HepG2 (cell line): ENCODE measurements at regions not wholly inside any gene's neighbourhood (a gene's known extent, or its start where the extent isn't known, plus 50 kb on each side); places are given as distances from the start of the nearest gene placed in this dataset.

ENCODE experiments used
- ATAC-seq: fragments of 200-7000 bp; cut with Tn5 transposase; 3 replicates; pipeline ENCODE4 v1.9.1; 2020; ENCODE audit warnings: mild to moderate bottlenecking, moderate library complexity
- BruUV-seq: library from RNA; stranded (reverse); fragments of 400-500 nt; replicated peaks from 2 replicates; lab custom pipeline; 2021; lab: Mats Ljungman, UMichigan
- CTCF ChIA-PET: fragments of 300-600 bp; formaldehyde crosslinking; extraction: SDS; loops from one replicate; lab custom pipeline; 2021; ENCODE audit warnings: low total read pairs, inconsistent platforms, low intra/inter-chr PET ratio; lab: Yijun Ruan, JAX
- POLR2A ChIA-PET: fragments of 350-600 bp; sonication (Branson Sonifier 250); formaldehyde crosslinking; loops from one replicate; lab custom pipeline; 2020; ENCODE audit warnings: antibody characterized with exemption, inconsistent platforms; lab: Yijun Ruan, JAX
- DNase-seq: peaks from one replicate; pipeline ENCODE4 v3.0.0-alpha.2; 2015; ENCODE audit warnings: low spot score
- FAIRE-seq: peaks from 3 replicates; lab custom pipeline; 2011; peaks lifted over from hg19 to GRCh38; lab: Jason Lieb, UNC
- H2AFZ ChIP-seq: one replicate; pipeline ENCODE4 v1.6.1; 2011; ENCODE audit warnings: low read length, inconsistent platforms
- H3K27ac ChIP-seq: fragments of 300-600 bp; 3 replicates; pipeline ENCODE4 v1.8.0; 2011; ENCODE audit warnings: mixed run types, mild to moderate bottlenecking, mixed read lengths, low read length, inconsistent platforms; ENCODE audit not compliant: insufficient read depth; ENCODE audit errors: extremely low read length
- H3K27me3 ChIP-seq, 2 experiments: fragments of 200-600 bp in 1 of 2; 2 replicates in 1 of 2; 3 replicates in 1 of 2; pipeline versions ENCODE4 v1.6.0 to v1.8.0; 2011; ENCODE audit warnings: low read length in 2 of 2, mild to moderate bottlenecking in 2 of 2, moderate library complexity in 2 of 2, inconsistent platforms in 1 of 2; ENCODE audit not compliant: insufficient read depth in 2 of 2, control insufficient read depth in 1 of 2
- H3K36me3 ChIP-seq, 2 experiments: fragments of 200-600 bp in 1 of 2; replicated peaks in 1 of 2; 2 replicates in 1 of 2; 3 replicates in 1 of 2; pipeline versions ENCODE4 v1.5.1 to v1.8.0; 2011; ENCODE audit warnings: low read length in 2 of 2, inconsistent platforms in 1 of 2; ENCODE audit not compliant: insufficient read depth in 2 of 2, control insufficient read depth in 1 of 2
- H3K4me1 ChIP-seq: 2 replicates; pipeline ENCODE4 v1.5.1; 2012; ENCODE audit warnings: low read length, inconsistent platforms; ENCODE audit not compliant: insufficient read depth
- H3K4me2 ChIP-seq: 2 replicates; pipeline ENCODE4 v1.6.0; 2011; ENCODE audit warnings: low read depth, low read length, inconsistent platforms
- H3K4me3 ChIP-seq, 3 experiments: fragments of 200-600 bp in 1 of 3; sonication (generic), shearing (Covaris generic) in 1 of 3; replicated peaks in 1 of 3; 2 replicates each; pipeline ENCODE4 v1.5.1; 2011 to 2016; ENCODE audit warnings: low read length in 3 of 3, inconsistent platforms in 2 of 3, low read depth in 2 of 3, mild to moderate bottlenecking in 2 of 3, control low read depth in 1 of 3, mixed read lengths in 1 of 3; ENCODE audit not compliant: insufficient read depth in 1 of 3
- H3K79me2 ChIP-seq: one replicate; pipeline ENCODE4 v1.6.1; 2011; ENCODE audit warnings: low read length, inconsistent platforms; ENCODE audit not compliant: insufficient read depth
- H3K9ac ChIP-seq: 2 replicates; pipeline ENCODE4 v1.6.0; 2011; ENCODE audit warnings: mild to moderate bottlenecking, low read depth, low read length, inconsistent platforms; ENCODE audit not compliant: insufficient read depth
- H3K9me3 ChIP-seq: 2 replicates; pipeline ENCODE4 v1.5.1; 2012; ENCODE audit warnings: mild to moderate bottlenecking, low read length
- H4K20me1 ChIP-seq: 2 replicates; pipeline ENCODE4 v1.6.0; 2011; ENCODE audit warnings: inconsistent platforms, mild to moderate bottlenecking, low read length, moderate library complexity; ENCODE audit not compliant: insufficient read depth
- AHDC1 ChIP-seq: sonication (generic); formaldehyde crosslinking; IDR thresholded peaks from 2 replicates; pipeline ENCODE4 v1.5.1; 2020; ENCODE audit warnings: mild to moderate bottlenecking, missing genetic modification reagents, borderline replicate concordance
- BORCS8-MEF2B ChIP-seq: sonication (generic); formaldehyde crosslinking; IDR thresholded peaks from 2 replicates; pipeline ENCODE4 v1.8.0; 2022; ENCODE audit warnings: mild to moderate bottlenecking, missing genetic modification reagents
- KDM6A ChIP-seq: IDR thresholded peaks from 2 replicates; pipeline ENCODE4 v1.6.1; 2016; ENCODE audit warnings: low read depth
- PLRG1 ChIP-seq: fragments of 450-650 bp; conservative IDR thresholded peaks from 2 replicates; pipeline ENCODE4 v1.6.1; 2016
- POGZ ChIP-seq: sonication (generic); formaldehyde crosslinking; IDR thresholded peaks from 2 replicates; pipeline ENCODE4 v1.4.0; 2020; ENCODE audit warnings: mild to moderate bottlenecking, missing genetic modification reagents
- ZKSCAN1 ChIP-seq: fragments of 150-350 bp; IDR thresholded peaks from 2 replicates; pipeline ENCODE4 v1.6.1; 2014; ENCODE audit warnings: low read length
- ZNF292 ChIP-seq: sonication (generic); formaldehyde crosslinking; IDR thresholded peaks from 2 replicates; pipeline ENCODE4 v1.8.1; 2022; ENCODE audit warnings: mild to moderate bottlenecking, low read depth, missing genetic modification reagents, borderline replicate concordance
- ZNF343 ChIP-seq: sonication (generic); formaldehyde crosslinking; IDR thresholded peaks from 2 replicates; pipeline ENCODE4 v1.4.0; 2020; ENCODE audit warnings: mild to moderate bottlenecking, missing genetic modification reagents
- ZNF558 ChIP-seq: sonication (generic); formaldehyde crosslinking; IDR thresholded peaks from 2 replicates; pipeline ENCODE4 v1.9.0; 2022; ENCODE audit warnings: mild to moderate bottlenecking, missing genetic modification reagents, borderline replicate concordance
- ZNF713 ChIP-seq: sonication (generic); formaldehyde crosslinking; IDR thresholded peaks from 2 replicates; pipeline ENCODE4 v1.4.0; 2020; ENCODE audit warnings: mild to moderate bottlenecking, missing genetic modification reagents
- WGBS: methylation state at CpG from one replicate; pipeline ENCODE4 v1.1.6; 2017; ENCODE audit warnings: low lambda C conversion rate; 5-methylcytosine and 5-hydroxymethylcytosine counted together
- in situ Hi-C: cut with HindIII; loops from 2 replicates; pipeline ENCODE4 v1.10.0; 2017; ENCODE audit warnings: low pct_unique_long_range_greater_than_20kb; ENCODE audit not compliant: extremely low pct_ligation_motif_present
- intact Hi-C: fragments of 100-400 bp; cut with micrococcal nuclease; formaldehyde crosslinking; loops from one replicate; pipeline ENCODE4 v1.10.0; 2022; ENCODE audit not compliant: unreplicated experiment
- TF ChIP-seq, protein P1 (sequence below): IDR thresholded peaks from 2 replicates; pipeline ENCODE4 v1.6.1; 2012; ENCODE audit warnings: low read length, improper control_type of control experiment
- TF ChIP-seq, protein P2 (sequence below): sonication (generic); formaldehyde crosslinking; IDR thresholded peaks from 2 replicates; pipeline ENCODE4 v1.4.0; 2020; ENCODE audit warnings: mild to moderate bottlenecking, missing genetic modification reagents

DNA sequence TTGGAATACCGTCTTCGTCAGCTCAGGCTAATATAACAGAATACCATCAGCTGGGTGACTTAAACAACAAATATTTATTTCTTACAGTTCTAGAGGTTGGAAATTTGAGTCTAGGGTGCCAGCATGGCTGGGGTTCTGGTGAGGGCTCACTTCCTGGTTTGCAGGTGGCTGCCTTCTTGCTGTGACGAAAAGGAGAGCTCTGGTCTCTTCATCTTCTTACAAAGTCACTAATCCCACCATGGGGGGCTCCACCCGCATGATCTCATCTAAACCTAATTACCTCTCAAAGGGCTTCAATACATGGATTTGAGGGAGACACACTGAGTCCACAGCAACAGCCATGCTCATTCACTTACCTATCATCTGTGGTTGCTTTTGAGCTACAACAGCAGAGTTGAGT is 78.3 kb downstream of the PSMG1 start (continued):
- TF ChIP-seq ZNF292 (CRISPR knock-in tag) = no peak

GRCh38 chr21:39103689-39104088 is 79.6 kb downstream of the PSMG1 start:
- Histone ChIP-seq H3K79me2 (no peaks in the 10 kb centered on the region), H3K4me1 (peaks cover 63% of the 10 kb centered on the region), H3K27me3 (no peaks in the 10 kb centered on the region), H3K4me3 (no peak overlapping the region), H3K9ac (no peak overlapping the region), H3K36me3 (no peaks in the 10 kb centered on the region), H3K27ac (no peak overlapping the region), H3K4me2 (no peak overlapping the region), H3K9me3 (peaks cover 4% of the 10 kb centered on the region; the same call in 1 of the 2 replicates), H4K20me1 (no peaks in the 10 kb centered on the region), H2AFZ (no peak overlapping the region)
- DNase-seq (no peak), FAIRE-seq (no peak), ATAC-seq (no peak)
- in situ Hi-C loops = no loop called here
- BruUV-seq = no TSS peak
- CTCF ChIA-PET = no interaction called here
- intact Hi-C loops = no loop called here
- WGBS = 84% methylated on average over 4 of the region's 4 CpGs
- POLR2A ChIA-PET = no interaction called here
- TF ChIP-seq ZNF713 (CRISPR knock-in tag) (no peak), ZNF558 (no peak), BORCS8-MEF2B (CRISPR knock-in tag) (no peak), POGZ (CRISPR knock-in tag) (no peak), KDM6A (CRISPR knock-in tag) (no peak), ZNF343 (CRISPR knock-in tag) (no peak), ZKSCAN1 (no peak), AHDC1 (CRISPR knock-in tag) (no peak), PLRG1 (no peak)
- TF ChIP-seq, protein P1, sequence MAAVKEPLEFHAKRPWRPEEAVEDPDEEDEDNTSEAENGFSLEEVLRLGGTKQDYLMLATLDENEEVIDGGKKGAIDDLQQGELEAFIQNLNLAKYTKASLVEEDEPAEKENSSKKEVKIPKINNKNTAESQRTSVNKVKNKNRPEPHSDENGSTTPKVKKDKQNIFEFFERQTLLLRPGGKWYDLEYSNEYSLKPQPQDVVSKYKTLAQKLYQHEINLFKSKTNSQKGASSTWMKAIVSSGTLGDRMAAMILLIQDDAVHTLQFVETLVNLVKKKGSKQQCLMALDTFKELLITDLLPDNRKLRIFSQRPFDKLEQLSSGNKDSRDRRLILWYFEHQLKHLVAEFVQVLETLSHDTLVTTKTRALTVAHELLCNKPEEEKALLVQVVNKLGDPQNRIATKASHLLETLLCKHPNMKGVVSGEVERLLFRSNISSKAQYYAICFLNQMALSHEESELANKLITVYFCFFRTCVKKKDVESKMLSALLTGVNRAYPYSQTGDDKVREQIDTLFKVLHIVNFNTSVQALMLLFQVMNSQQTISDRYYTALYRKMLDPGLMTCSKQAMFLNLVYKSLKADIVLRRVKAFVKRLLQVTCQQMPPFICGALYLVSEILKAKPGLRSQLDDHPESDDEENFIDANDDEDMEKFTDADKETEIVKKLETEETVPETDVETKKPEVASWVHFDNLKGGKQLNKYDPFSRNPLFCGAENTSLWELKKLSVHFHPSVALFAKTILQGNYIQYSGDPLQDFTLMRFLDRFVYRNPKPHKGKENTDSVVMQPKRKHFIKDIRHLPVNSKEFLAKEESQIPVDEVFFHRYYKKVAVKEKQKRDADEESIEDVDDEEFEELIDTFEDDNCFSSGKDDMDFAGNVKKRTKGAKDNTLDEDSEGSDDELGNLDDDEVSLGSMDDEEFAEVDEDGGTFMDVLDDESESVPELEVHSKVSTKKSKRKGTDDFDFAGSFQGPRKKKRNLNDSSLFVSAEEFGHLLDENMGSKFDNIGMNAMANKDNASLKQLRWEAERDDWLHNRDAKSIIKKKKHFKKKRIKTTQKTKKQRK = no peak
- TF ChIP-seq, protein P2, sequence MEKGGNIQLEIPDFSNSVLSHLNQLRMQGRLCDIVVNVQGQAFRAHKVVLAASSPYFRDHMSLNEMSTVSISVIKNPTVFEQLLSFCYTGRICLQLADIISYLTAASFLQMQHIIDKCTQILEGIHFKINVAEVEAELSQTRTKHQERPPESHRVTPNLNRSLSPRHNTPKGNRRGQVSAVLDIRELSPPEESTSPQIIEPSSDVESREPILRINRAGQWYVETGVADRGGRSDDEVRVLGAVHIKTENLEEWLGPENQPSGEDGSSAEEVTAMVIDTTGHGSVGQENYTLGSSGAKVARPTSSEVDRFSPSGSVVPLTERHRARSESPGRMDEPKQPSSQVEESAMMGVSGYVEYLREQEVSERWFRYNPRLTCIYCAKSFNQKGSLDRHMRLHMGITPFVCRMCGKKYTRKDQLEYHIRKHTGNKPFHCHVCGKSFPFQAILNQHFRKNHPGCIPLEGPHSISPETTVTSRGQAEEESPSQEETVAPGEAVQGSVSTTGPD (CRISPR knock-in tag) = no peak
